Mammary epithelial cell (primary cell): ENCODE measurements at regions not wholly inside any gene's neighbourhood (a gene's known extent, or its start where the extent isn't known, plus 50 kb on each side); places are given as distances from the start of the nearest gene placed in this dataset.

Experiments
- EZH2 ChIP-seq: IDR thresholded peaks from 2 replicates; pipeline ENCODE4 v1.6.1; 2012; ENCODE audit warnings: low read length, inconsistent platforms, borderline replicate concordance
- TF ChIP-seq, protein P1 (sequence below), 2 donors: IDR thresholded peaks in 1 of 2; conservative IDR thresholded peaks in 1 of 2; 2 replicates each; pipeline ENCODE4 v1.5.1; 2011 to 2012; ENCODE audit warnings: inconsistent platforms in 2 of 2, low read length in 2 of 2, mild to moderate bottlenecking in 2 of 2, control low read depth in 1 of 2, low read depth in 1 of 2; ENCODE audit not compliant: insufficient read depth in 1 of 2; ENCODE audit errors: extremely low read depth in 1 of 2

DNA sequence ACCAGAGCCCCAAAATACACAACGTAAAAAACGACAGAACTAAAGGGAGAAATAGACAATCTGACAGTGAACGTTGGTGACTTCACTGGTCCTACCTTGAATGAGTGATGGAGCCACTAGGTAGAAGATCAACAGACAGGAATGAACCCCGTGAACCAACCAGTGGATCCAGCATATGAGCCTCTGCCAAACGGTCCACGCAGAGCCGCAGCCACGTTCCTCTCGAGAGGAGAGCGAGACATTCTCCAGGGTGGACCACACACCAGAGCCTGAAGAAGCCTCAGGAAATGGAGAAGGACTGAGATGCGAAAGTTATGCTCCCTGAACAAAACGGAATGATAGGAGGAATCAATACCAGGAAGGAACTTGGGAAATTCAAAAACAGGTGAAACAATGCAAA, 178.4 kb downstream of the RTP5 start:
- TF ChIP-seq, protein P1, sequence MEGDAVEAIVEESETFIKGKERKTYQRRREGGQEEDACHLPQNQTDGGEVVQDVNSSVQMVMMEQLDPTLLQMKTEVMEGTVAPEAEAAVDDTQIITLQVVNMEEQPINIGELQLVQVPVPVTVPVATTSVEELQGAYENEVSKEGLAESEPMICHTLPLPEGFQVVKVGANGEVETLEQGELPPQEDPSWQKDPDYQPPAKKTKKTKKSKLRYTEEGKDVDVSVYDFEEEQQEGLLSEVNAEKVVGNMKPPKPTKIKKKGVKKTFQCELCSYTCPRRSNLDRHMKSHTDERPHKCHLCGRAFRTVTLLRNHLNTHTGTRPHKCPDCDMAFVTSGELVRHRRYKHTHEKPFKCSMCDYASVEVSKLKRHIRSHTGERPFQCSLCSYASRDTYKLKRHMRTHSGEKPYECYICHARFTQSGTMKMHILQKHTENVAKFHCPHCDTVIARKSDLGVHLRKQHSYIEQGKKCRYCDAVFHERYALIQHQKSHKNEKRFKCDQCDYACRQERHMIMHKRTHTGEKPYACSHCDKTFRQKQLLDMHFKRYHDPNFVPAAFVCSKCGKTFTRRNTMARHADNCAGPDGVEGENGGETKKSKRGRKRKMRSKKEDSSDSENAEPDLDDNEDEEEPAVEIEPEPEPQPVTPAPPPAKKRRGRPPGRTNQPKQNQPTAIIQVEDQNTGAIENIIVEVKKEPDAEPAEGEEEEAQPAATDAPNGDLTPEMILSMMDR (conservative IDR thresholded peaks at IDR 0.05 in 1 of 2, IDR thresholded peaks at IDR 0.05 in 1 of 2; ENCODE audit: extremely low read depth in 1 of 2, insufficient read depth in 1 of 2, low read depth in 1 of 2, low read length in 2 of 2), result no peak
- TF ChIP-seq EZH2, result peak; percentile 91
